NCI-H2196 (cell line): ENCODE measurements at regions not wholly inside any gene's neighbourhood (a gene's known extent, or its start where the extent isn't known, plus 50 kb on each side); places are given as distances from the start of the nearest gene placed in this dataset.
"Not testable (repeated sequence)": the region's sequence is repeated elsewhere in the genome, so short reads cannot be mapped to it uniquely, and the experiment has no call there.

ENCODE experiments used
- DNase-seq: peaks from one replicate; lab custom pipeline; 2025; ENCODE audit not compliant: unreplicated experiment; lab: John Stamatoyannopoulos, UW

DNA sequence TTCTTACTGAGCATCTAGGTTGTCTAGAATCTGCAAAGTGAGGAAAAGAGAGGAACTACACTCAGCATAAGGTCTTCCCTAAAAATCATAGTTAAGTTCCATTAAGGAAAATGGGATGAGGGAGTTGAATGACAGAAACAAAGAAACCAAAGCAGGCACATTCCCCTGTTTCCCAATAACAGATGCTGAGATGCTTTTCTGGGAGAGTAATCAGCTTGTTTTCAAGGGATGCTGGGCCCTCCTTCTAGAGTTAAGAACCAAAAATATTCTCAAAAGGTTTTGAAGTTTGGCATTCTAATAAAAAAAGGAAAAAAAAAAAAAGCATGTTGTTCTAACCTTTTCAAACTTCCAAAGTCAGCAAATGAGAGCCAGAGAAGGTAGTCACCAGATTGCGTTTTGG is 105.2 kb upstream of the ZNF648 start:
- no peak for DNase-seq

DNA sequence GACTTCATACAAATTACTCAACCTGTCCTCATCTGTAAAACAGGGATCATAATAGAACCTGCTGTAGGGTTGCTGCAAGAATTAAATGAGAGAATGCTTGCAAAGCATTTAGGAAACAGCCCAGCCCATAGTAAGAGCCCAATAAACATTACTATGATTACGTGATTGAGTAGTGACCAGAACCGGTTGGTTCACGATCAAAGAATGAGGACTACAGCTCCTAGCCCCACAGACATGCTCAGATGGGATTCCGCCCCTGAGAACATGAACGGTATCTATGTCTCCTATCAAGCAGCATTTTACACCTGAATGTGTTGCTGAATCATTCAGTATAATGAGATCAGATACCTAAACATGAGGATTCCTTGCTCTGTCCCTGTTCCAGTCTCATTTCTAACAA is 104.8 kb upstream of the ZNF648 start:
- DNase-seq, result no peak

- no peak for DNase-seq
Observed at GRCh38 chr1:182164273-182164672, 102.8 kb upstream of the ZNF648 start.

GRCh38 chr1:182163821-182164223 is 102.3 kb upstream of the ZNF648 start:
- no peak for DNase-seq

DNA sequence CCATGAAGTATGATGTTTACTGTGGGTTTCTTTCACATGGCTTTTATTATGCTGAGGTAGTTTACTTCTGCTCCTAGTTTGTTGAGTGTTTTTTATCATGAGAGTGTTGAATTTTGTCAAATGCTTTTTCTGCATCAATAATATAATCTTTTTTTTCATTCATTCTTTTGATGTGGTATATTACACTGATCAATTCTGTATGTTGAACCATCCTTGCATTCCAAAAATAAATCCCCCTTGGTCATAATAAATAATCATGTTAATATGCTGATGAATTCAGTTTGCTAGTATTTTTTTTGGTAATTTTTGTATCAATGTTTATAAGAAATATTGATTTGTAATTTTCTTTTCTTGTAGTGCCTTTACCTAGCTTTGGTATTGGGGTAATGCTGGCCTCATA is 97.9 kb upstream of the ZNF648 start:
- no peak for DNase-seq

- DNase-seq, result no peak
Observed at GRCh38 chr1:182157187-182157586, 95.7 kb upstream of the ZNF648 start.

- not testable (repeated sequence) for DNase-seq
Observed at GRCh38 chr1:182154425-182154824, 92.9 kb upstream of the ZNF648 start.

- DNase-seq, result no peak
Observed at GRCh38 chr1:182149411-182149965, 88.0 kb upstream of the ZNF648 start.

DNA sequence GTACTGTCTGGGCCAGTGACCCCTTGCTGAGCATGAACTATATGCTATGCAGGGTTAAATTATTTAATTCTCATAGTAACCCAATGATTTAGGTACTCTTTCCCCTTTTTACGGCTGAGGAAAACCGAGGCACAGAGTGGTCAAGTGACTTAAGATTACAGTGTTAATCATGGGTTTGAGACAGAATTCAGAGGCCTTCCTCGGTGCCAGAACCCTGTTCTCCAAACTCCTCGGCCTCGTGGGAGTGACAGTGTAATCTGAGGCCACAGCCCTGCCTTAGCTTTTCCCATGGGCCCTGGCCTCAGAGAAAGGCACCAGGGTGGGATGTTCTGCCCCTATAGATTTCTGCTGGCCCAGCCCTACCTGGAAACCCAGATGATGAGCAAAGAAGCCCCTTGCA is 86.4 kb upstream of the ZNF648 start:
- DNase-seq, result no peak

DNA sequence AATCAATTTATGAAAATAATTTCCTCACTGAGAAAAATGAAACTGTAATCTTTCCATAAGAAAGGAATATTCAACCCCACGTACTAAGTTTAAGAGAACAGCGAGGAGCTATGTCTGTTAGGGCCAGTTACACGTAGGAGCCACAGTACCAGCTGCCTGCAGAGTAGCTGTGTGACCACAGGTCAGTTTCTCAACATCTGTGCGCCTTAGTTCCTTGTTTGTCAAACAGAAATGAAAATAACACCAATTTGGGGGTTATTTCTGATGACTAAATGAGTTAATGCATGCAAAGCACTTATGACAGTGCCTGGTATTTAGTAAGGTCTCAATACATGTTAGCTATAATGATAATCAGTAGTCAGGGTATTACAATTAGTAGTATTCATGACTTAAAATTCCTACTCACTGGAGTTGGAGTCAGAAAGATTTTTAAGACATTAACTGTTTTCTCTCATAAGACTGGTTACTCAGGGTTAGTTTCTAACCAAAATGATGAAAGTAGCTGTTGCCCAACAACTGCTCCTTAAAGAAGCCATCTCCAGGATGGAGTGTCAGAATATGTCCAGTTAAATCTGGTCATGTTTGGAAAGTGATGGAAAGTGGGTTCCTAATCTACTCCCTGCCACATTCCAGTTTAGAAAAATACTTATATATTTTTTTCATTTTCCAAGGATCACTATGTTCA is 85.8 kb upstream of the ZNF648 start:
- DNase-seq, result no peak

- DNase-seq, result peak; percentile 18
Observed at GRCh38 chr1:182146286-182146685, 84.8 kb upstream of the ZNF648 start.

- no peak for DNase-seq
Observed at GRCh38 chr1:182145441-182145840, 83.9 kb upstream of the ZNF648 start.

DNA sequence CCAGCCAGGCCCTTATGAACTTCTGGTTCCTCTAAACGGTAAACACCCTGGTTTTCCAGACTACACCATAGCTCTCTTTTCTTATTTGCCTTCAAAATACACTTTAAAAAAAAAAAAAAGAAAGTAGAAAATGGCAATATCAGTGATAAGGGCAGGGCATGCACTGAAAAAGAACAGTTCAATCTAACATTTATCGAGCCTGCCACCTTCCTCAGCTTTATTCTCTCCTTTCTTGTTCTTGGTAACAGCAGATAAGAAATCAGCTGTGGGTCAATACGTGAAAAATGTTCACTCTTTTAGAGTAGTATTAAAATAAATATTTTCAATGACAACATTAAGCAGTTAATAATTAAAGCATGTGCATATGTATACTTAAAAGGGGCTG is 83.1 kb upstream of the ZNF648 start:
- no peak for DNase-seq

GRCh38 chr1:182143825-182144645 is 82.5 kb upstream of the ZNF648 start:
- DNase-seq, result peak; percentile 8

DNA sequence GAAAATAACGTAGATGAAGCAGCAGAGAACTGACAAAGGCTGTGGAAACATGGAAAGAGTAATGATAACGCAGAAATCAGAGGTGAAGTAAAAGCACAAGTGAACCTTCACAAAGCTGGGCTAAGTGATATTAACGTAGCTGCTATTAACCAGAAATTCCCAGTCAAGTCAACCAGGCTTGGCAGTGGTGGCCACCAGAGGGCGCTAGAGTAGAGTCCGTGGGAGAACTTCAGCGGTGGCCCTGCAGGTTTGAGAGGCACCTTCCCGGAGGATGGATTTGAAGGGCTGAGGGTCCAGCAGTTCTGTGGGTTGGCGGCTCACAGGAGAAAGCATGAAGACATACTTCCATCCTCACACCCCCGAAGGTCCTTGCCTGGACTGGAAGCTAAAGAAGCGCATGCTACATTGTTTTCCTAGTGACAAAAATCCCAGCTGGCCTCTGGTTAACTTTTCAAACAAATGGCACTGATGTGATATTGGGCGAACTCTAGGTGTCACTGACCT is 81.7 kb upstream of the ZNF648 start:
- DNase-seq, result peak; percentile 95

GRCh38 chr1:182142621-182143020 is 81.1 kb upstream of the ZNF648 start:
- no peak for DNase-seq

- DNase-seq, result no peak
Observed at GRCh38 chr1:182141040-182141439, 79.5 kb upstream of the ZNF648 start.

DNA sequence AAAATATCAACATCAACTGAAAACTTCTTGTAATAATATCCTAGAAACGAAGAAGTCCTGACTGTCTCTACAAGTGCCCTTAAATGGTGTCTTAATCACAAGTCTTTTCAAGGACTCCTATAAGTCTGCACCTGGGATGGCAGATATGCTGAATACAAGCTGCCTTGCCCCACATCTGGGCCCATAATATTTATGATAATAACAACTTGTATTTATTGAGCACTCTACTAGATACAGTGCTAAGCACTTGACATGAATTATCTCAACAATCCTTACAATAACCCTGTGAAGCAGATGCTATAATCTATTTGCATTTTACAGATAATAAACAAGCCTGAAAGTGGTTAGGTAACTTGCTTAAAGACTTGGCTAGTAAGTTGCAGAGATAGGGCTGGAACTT is 78.0 kb upstream of the ZNF648 start:
- DNase-seq, result no peak

DNA sequence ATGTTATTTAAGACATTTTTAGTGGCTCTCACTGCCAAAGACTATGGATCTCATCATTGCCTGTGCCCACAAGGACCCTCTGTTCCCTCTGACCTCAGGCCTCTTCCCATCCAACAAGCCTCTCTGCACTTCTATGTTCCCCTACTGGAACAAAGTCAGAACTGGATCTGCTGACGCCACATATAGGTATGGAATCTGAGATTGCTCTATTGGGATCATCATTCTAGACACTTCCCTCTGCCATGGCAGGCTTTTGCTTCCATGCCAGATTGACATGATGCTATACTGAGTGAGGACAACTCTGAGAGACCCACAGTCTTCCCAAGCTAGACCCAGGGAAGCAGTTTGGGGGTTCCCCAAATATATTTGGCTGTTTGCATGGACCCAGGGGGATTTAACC is 76.0 kb upstream of the ZNF648 start:
- DNase-seq, result no peak

GRCh38 chr1:182135946-182136345 is 74.4 kb upstream of the ZNF648 start:
- no peak for DNase-seq

DNA sequence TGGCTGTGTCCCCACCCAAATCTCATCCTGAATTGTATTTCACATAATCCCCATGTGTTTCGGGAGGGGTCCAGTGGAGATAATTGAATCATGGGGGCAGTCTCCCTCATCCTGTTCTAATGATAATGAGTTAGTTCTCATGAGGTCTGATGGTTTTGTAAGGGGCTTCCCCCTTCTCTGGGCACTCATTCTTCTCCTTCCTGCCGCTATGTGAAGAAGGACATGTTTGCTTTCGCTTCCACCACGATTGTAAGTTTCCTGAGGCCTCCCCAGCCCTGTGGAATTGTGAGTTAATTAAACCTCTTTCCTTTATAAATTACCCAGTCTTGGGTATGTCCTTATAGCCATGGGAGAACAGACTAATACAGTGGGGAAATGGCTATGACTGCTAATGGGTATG is 72.7 kb upstream of the ZNF648 start:
- no peak for DNase-seq

GRCh38 chr1:182133181-182133580 is 71.7 kb upstream of the ZNF648 start:
- DNase-seq, result no peak
